Testis (tissue), 2 donors: ENCODE measurements at regions not wholly inside any gene's neighbourhood (a gene's known extent, or its start where the extent isn't known, plus 50 kb on each side); places are given as distances from the start of the nearest gene placed in this dataset.

Experiments
- POLR2A ChIP-seq: fragments of 450-650 bp; IDR thresholded peaks from one replicate; pipeline ENCODE4 v1.6.1; 2017; ENCODE audit warnings: antibody characterized with exemption, mild to moderate bottlenecking, moderate library complexity
- TF ChIP-seq, protein P1 (sequence below), 3 experiments: fragments of 450-650 bp in 2 of 3; fragments of 200-600 bp in 1 of 3; sonication (generic) in 1 of 3; IDR thresholded peaks; one replicate each; pipeline ENCODE4 v1.5.1; 2016 to 2019; ENCODE audit warnings: antibody characterized with exemption in 3 of 3, mild to moderate bottlenecking in 2 of 3, moderate library complexity in 1 of 3

DNA sequence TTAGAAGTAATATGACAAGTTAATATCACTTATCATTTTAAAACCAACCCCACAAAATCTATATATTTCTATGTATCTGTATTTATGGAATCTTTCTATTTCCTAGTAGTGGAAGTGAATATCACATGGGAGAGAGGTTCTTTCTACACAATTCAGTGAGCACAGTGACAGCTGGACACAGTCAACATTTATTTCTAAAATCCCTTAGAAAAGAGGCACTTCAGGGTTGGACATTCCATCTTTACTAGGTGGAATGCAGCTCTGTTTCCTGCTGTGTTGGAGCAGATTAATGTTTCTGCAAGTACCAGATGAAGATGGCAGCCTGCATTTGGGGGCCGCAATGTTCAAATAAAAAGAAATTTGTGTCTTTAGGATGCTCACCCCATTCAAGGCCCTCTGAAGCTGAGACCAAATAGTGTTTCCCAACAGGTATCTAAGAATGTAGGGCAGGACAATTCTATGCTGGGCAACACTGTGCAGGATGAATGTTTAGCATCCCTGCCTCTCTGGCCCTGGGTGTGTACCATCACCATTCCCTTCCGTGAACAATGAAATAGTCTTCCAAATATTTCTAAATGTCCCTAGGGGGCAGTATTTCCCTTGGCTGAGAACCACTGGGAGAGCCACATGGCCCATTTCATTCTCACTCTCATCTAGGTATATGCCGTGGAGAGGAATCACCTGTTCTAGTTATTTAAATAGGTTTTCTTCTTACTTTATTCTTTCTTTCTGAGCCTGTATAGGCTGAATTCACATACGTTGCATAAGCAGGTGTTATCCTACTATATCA, 394.8 kb downstream of the PRDM2 start:
- TF ChIP-seq, protein P1, sequence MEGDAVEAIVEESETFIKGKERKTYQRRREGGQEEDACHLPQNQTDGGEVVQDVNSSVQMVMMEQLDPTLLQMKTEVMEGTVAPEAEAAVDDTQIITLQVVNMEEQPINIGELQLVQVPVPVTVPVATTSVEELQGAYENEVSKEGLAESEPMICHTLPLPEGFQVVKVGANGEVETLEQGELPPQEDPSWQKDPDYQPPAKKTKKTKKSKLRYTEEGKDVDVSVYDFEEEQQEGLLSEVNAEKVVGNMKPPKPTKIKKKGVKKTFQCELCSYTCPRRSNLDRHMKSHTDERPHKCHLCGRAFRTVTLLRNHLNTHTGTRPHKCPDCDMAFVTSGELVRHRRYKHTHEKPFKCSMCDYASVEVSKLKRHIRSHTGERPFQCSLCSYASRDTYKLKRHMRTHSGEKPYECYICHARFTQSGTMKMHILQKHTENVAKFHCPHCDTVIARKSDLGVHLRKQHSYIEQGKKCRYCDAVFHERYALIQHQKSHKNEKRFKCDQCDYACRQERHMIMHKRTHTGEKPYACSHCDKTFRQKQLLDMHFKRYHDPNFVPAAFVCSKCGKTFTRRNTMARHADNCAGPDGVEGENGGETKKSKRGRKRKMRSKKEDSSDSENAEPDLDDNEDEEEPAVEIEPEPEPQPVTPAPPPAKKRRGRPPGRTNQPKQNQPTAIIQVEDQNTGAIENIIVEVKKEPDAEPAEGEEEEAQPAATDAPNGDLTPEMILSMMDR (IDR thresholded peaks at IDR 0.05): peak in 2 of 3 experiments; percentile 23 to 33
- TF ChIP-seq POLR2A: no peak
